Kidney (tissue), 13 donors: ENCODE measurements at regions not wholly inside any gene's neighbourhood (a gene's known extent, or its start where the extent isn't known, plus 50 kb on each side); places are given as distances from the start of the nearest gene placed in this dataset.

Experiments
- DNase-seq, 5 donors: peaks; one replicate each; pipeline ENCODE4 v3.0.0-alpha.2; 2013 to 2020
- FAIRE-seq: peaks from 2 replicates; lab custom pipeline; 2012; peaks lifted over from hg19 to GRCh38; lab: Jason Lieb, UNC
- H3K27ac ChIP-seq, 2 donors: one replicate each; pipeline ENCODE4 v1.7.0; 2013; ENCODE audit warnings: low read depth in 2 of 2, low read length in 2 of 2, inconsistent platforms in 1 of 2
- H3K27me3 ChIP-seq: one replicate; pipeline ENCODE4 v1.7.1; 2013; ENCODE audit warnings: low read length, inconsistent platforms; ENCODE audit not compliant: control insufficient read depth, insufficient read depth
- H3K36me3 ChIP-seq, 3 donors: one replicate each; pipeline versions ENCODE4 v1.7.0 to v1.7.1; 2013; ENCODE audit warnings: low read length in 3 of 3, control low read depth in 1 of 3, inconsistent platforms in 1 of 3; ENCODE audit not compliant: insufficient read depth in 3 of 3, control insufficient read depth in 2 of 3
- H3K4me1 ChIP-seq, 3 donors: one replicate each; pipeline versions ENCODE4 v1.7.0 to v1.7.1; 2013; ENCODE audit warnings: low read length in 3 of 3, inconsistent platforms in 1 of 3, low read depth in 1 of 3; ENCODE audit not compliant: control insufficient read depth in 2 of 3, insufficient read depth in 2 of 3
- H3K4me3 ChIP-seq, 3 donors: one replicate each; pipeline versions ENCODE4 v1.7.0 to v1.8.1; 2013; ENCODE audit warnings: low read length in 3 of 3, control low read depth in 1 of 3, inconsistent platforms in 1 of 3
- H3K9ac ChIP-seq, 3 donors: one replicate each; pipeline versions ENCODE4 v1.7.0 to v1.7.1; 2013; ENCODE audit warnings: low read length in 3 of 3, control low read depth in 1 of 3, inconsistent platforms in 1 of 3
- H3K9me3 ChIP-seq, 3 donors: one replicate each; pipeline versions ENCODE4 v1.7.0 to v1.7.1; 2013; ENCODE audit warnings: low read length in 3 of 3, control low read depth in 1 of 3, inconsistent platforms in 1 of 3; ENCODE audit not compliant: control insufficient read depth in 2 of 3, insufficient read depth in 1 of 3
- CTCF ChIP-seq: IDR thresholded peaks from 3 replicates; pipeline ENCODE4 v1.5.1; 2012; ENCODE audit warnings: mild to moderate bottlenecking, moderate library complexity, borderline replicate concordance; ENCODE audit not compliant: insufficient read depth; ENCODE audit errors: extremely low read depth
- intact Hi-C: fragments of 100-400 bp; cut with DNase I; formaldehyde crosslinking; loops from one replicate; pipeline ENCODE4 v1.11.1; 2022
- donor health status: control.
- donor health status: control.
- donor health status: control.
- donor health status: control.
- donor health status: control.
- donor health status: DM: yes; HTN: yes; CAD: no.
- donor health status: Normal renal cell carcinoma (clear cell type).

GRCh38 chr6:40719671-40720374 is 132.7 kb upstream of the LRFN2 start:
- Histone ChIP-seq H3K36me3 (no peaks in the 10 kb centered on the region), H3K27ac (peak overlapping the region; percentile 2 to 8), H3K27me3 (no peaks in the 10 kb centered on the region), H3K9me3 (no peaks in the 10 kb centered on the region), H3K4me3 (no peak overlapping the region), H3K4me1 (peaks cover 0 to 5% (median 5%) of the 10 kb centered on the region in 3 donors), H3K9ac (no peak overlapping the region)
- peak in 4 of 5 donors; percentile 37 to 61 (median 59) for DNase-seq
- TF ChIP-seq CTCF = no peak
- intact Hi-C loops = no loop called here
- FAIRE-seq = no peak

GRCh38 chr6:40718401-40718800 is 131.2 kb upstream of the LRFN2 start:
- Histone ChIP-seq H3K27ac (no peak overlapping the region), H3K9ac (no peak overlapping the region), H3K4me3 (no peak overlapping the region), H3K4me1 (peaks cover 0 to 5% (median 5%) of the 10 kb centered on the region in 3 donors), H3K9me3 (no peaks in the 10 kb centered on the region), H3K36me3 (no peaks in the 10 kb centered on the region), H3K27me3 (no peaks in the 10 kb centered on the region)
- intact Hi-C loops = no loop called here
- FAIRE-seq (no peak), DNase-seq (peak in 1 of 5 donors; percentile 13)
- TF ChIP-seq CTCF = no peak

GRCh38 chr6:40717411-40718057 is 130.4 kb upstream of the LRFN2 start:
- H3K4me1 ChIP-seq = peaks cover 0 to 5% (median 5%) of the 10 kb centered on the region in 3 donors
- H3K27me3 ChIP-seq = no peaks in the 10 kb centered on the region
- no peak for DNase-seq
- FAIRE-seq = no peak
- H3K9me3 ChIP-seq = no peaks in the 10 kb centered on the region
- H3K36me3 ChIP-seq = no peaks in the 10 kb centered on the region
- H3K27ac ChIP-seq = no peak overlapping the region
- intact Hi-C loops = no loop called here
- TF ChIP-seq CTCF = no peak
- H3K4me3 ChIP-seq = no peak overlapping the region
- no peak overlapping the region for H3K9ac ChIP-seq
